ENCODE measurements at regions not wholly inside any gene's neighbourhood (a gene's known extent, or its start where the extent isn't known, plus 50 kb on each side); places are given as distances from the start of the nearest gene placed in this dataset.

DNA sequence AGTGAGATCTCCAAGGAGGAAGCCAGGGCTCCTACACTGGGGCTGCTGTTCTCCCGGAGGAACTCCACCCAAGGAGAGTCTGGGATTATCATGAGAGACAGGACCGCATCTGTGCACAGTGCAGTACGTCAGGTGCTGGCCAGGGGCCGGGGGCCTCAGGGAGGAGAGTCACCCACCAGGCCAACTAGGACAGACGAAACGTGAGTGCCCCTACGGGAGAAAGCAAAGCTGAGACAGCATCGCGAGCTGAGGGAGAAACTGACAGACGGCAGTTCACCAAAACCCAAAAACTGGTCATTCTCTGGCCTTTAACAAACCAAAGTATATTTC, 273.4 kb downstream of the BRD1 start:
- DNase-seq (ENCODE audit: low read depth in 2 of 3, low spot score in 2 of 3), result no peak

DNA sequence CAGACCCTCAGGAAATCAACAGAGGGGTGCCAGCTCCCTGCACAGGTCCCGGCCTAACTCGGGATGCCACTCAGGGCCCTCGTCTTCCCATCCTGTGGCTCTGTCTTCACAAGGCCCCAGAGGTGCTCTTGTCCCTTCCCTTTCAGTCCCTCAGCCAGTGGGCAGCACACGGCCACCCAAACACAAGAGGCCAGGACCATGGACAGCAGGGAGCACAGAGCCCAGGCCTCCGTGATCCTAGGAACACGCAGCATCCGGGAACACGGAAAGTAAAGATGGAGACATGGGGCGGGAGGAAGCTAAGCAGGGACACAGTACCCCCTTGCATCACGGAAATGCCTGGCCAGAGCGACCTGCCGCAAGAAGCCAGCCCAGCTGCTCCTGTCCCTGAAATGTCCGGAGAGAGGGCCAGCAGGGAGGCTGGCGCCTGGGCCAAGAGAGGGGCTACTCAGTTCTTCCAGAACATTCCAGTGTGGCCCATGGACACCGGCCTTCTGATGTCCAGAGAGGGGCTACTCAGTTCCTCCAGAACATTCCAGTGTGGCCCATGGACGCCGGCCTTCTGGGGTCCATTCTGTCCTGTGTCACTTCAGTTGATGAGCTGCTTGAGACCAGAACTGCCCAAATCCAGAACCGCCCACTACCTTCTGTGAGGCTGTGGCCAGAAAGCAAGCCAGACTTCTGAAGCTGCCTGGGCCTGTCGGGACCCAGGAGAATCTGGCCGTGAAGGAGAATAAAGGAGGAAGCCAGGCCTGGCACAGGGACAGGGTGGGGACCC, 274.0 kb downstream of the BRD1 start:
- DNase-seq (ENCODE audit: low read depth in 2 of 3, low spot score in 2 of 3), result no peak

DNA sequence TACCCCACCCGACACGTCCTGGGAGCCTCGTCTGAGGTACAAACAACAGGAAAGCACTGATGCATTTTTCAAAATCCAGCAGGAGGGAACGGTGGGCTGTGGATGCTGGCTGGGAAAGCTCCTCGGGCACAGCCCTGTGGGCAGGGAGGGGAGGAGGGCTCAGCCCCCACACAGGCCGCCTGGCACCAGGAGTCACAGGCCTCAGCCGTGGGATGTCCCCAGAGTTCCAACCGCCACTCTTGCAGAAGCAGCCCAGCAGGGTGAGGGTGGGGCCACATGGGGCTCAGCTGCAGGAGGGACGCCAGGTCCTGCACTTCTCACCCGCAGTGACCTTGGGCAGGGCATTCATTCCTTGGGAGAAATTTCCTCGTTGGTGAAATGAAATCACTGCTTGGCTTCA, 274.6 kb downstream of the BRD1 start:
- DNase-seq (ENCODE audit: low read depth in 2 of 3, low spot score in 2 of 3), result no peak

DNA sequence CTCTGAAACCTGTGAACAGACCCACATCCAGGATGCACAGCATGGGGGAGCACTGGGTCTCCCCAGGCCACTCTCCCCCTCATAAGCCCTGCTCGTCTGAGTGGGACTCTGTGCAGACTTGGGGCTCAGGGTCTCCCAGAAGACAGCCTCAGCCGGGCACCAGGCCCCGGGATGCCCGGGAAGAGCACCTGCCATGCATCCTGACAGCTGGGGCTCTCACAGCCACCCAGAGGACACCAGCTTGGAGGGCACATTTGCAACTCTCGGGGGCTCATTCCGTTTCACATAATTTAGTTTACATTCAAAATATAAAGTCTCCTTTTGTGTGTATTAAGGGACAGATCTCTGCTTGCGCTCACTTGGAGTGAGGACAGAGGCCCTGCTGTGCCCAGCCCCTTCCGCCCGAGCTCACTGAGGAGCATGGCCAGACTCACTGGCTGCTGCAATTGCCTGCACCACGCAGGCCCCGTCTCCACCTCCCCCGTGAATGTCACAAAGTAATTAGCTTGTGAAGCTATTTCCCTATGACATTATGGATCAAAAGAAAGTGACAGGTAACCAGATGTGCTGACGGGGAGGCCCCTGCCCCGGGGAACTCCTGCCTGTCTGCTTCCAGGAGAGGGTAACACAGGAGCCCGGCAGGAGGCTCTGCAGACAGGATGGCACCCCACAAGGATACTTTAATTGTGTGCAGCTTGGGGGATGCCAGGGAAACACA, 275.6 kb downstream of the BRD1 start:
- no peak for DNase-seq (ENCODE audit: low read depth in 2 of 3, low spot score in 2 of 3)

DNA sequence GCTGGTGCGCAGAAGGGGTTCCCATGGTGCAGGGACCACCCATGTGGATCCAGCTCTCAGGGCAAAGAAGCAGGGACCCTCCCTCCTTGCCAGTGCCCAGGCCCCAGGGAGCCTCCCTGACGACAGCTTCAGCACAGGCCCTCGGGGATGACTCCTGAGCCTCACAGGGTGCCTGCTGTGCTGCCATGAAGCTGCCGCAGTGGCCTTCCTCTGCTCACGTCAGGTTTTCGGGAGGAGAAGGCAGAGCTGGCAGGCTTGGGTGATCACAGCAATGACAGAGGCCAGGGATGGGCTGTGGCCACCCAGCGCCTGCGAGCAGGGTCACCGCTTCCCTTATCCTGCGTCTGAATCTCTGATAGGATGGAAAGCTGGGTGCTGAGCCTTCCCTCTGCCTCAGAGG, 276.2 kb downstream of the BRD1 start:
- DNase-seq (ENCODE audit: low read depth in 2 of 3, low spot score in 2 of 3), result no peak

DNA sequence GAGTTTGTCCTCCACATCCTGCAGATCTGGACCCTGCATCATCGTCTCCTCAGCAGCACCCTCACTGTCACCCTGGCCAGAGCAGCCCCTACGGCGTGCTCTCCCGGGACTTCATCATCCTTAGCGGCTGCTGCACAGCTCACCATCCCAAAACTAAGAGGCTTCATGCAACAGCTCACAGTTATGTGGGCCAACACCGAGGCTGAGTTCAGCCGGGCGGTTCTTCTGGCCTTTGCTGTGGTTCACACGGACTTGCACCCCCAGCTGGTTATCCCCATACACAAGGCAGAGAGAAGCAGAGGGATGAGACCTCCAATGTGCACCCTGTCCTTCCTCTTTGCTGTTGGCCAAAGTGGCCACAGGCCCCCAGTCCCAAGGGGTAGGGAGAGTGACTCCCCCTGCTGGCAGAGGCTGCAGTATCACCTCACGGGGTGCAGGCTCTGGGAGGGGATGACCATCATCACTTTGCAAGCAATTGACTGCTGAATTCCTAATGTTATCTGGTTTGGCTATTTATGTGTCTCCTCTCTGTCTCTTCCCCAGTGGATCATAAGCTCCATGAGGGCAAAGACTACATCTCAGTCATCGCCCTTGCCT, 276.8 kb downstream of the BRD1 start:
- DNase-seq (ENCODE audit: low read depth in 2 of 3, low spot score in 2 of 3), result no peak

DNA sequence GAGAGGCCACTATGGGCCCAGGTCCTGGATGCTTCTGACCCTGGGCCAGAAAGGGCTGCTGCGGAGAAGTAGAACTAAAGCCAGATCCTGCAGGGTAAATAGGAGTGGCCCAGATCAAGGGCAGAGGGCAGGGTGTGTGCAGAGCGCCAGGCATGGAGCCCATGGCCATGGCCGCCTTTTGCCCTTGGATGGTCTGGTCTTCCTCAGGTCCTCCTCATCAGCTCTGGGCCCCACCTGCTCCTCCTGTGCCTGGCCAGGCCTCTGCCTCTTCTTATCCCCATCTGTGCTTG, 277.6 kb downstream of the BRD1 start:
- DNase-seq (ENCODE audit: low read depth in 2 of 3, low spot score in 2 of 3), result no peak

DNA sequence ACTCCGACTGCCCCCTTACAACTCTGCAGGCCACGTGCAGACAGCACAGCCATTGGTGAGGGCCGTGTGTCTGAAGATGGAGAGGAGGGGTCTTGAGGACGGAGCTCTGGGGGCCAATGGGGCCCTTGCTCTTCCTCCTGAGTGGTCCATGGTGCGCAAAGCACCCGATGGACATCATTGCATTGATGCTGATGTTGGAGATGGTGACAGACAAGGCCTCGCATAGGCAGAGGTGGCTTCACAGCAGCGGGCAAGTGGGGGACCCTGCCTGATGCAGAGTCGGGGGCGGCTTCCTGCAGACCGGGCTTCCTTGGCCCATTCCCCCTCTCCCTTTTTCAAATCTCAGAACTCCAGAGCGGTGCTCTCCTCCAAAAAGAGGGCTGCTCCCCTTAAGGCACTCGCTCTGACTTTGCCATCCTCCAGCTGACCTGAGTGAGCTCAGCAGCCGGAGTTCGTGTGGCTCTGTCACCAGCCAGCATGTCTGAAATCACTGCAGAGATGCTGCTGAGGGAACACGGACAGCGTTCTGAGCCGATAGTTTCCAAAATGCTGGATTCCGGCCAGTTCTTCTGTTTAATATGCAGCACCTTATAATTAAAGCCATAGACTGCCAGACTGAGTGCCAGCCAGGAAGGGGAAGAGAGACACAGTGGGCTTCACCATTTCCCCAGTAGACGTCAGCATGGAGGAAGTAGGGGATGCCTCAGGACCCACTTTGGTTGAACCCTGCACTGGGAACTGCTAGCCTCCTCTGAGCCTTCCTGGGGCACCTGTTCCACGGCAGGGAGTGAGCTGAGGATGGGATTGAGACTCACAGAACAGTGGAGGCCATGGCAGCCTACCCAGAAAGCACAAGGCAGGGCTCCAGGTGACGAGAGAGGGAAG, 278.2 kb downstream of the BRD1 start:
- no peak for DNase-seq (ENCODE audit: low read depth in 2 of 3, low spot score in 2 of 3)

DNA sequence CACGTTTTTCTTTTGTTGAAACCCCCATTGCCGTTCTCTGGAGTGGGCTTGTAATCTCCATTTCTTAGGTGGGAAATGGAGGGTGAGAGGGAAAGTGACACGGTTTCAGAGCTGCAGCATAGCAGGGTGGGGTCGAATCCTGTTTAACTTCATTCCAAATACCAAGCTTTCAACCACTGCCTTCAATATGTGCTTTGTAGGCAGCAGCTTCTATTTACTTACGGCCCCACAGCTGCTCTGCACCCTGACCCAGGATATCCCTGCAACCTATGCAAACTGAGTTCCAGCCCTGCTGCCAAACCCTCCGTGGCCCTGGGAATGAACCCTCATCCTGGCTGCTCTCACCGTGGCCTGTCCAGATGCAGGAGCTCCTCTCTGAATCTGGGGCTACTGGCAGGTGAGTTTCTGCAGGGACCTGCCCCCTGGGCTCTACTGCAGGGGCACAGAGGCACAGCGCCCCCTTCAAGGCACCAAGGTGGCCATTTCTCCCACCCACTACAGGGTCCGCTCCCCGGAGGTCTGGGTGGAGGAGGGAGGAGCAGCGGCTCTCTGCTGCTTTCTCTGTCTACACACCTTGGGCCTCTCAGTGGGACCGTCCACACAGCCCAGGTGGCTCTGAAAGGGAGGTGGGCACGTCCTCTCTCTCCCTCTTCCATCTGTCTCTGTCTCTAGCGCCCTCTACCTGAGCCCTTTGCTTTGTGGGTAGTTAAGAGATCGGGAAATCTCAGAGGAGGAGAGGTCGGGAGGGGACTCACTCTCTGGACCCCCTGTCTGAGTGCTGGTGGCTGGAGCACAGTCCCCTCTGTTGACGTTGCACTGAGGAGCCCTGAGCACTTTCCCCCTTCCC, 279.1 kb downstream of the BRD1 start:
- DNase-seq (ENCODE audit: low read depth in 2 of 3, low spot score in 2 of 3), result no peak

DNA sequence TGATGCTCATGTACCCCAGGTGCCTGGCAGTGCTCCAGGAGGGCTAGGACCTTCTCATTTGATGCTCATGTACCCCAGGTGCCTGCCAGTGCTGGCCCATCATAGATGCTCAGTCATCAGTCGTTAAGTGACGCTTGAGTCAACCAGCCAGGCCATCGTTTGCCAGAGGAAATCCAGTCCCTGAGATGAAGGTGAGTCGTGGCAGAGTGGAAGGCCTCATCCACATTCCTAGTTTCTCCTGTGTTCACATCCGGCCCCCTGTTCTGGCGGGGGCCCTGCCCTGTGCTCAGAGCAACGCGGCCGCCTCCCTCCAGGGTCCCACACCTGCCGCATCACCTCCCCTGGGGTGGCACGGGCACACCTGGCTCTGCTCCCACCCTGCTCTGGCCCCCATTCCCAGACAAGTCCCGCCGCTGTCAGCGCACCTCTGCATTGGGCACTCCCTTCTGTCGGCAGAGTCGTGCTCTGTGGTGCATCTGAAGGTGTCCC, 279.9 kb downstream of the BRD1 start:
- DNase-seq (ENCODE audit: low read depth in 2 of 3, low spot score in 2 of 3), result no peak

DNA sequence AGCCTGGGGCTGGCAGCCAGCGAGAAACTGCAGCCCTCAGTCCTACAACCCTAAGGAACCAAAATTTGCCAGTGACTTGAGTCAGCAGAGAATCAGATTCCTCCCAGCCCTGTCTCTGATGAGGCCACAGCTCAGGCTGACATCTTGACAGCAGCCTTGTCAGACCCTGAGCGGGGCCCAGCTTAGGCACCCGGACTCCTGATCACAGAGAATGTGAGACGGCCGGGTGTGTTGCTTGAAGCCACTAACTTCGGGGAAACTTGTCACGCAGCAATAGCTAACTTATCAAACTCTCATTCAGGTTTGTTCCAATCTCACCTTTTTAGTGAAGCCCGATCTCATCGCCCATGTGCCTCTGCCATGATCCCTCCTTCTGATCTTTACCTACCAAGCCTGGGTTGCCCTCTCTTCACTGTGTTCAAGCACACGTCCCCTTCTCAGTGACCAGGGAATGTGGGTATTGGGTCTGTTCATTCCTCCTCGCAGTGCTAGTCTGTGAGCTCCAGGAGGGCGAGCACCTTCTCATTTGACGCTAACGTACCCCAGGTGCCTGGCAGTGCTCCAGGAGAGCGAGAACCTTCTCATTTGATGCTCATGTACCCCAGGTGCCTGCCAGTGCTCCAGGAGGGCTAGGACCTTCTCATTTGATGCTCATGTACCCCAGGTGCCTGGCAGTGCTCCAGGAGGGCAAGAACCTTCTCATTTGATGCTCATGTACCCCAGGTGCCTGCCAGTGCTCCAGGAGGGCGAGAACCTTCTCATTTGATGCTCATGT, 280.7 kb downstream of the BRD1 start:
- no peak for DNase-seq (ENCODE audit: low read depth in 2 of 3, low spot score in 2 of 3)

DNA sequence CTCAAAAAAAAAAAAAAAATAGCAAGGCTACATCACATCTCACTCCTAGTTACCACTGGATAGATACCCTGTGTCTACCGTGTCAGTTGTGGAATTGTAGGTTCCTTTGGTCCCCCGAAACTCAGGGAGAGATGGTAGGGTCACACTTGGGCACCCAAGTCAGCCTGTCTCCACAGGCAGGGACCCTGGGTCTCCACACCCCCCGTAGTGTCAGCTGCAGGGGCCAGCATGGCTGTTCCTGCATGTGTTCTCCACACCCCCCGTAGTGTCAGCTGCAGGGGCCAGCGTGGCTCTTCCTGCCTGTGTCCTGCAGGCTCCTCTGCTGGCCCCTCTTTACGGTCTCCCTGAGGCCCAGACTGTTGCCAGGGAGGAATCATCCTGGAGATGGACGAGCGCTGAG, 282.1 kb downstream of the BRD1 start:
- DNase-seq (ENCODE audit: low read depth in 2 of 3, low spot score in 2 of 3), result no peak

DNA sequence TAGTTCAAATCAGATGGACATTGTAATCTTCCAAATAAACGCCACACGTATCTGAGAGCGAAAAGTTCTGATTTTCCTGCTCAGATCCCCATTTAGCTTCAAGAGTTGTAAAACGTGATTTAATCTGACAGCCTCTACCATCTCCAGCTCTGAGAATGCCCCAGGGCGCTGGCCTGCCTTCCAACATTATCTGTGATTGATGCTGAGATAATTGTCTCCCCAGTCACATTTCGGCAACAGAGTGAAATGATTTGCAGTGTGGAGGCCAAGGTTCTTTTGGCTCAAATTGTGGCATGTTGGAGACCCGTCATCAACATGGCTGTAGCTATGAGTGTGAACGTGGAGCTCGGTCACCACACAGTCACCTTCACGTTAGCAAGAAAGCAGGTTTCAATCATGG, 283.4 kb downstream of the BRD1 start:
- no peak for DNase-seq (ENCODE audit: low read depth in 2 of 3, low spot score in 2 of 3)

DNA sequence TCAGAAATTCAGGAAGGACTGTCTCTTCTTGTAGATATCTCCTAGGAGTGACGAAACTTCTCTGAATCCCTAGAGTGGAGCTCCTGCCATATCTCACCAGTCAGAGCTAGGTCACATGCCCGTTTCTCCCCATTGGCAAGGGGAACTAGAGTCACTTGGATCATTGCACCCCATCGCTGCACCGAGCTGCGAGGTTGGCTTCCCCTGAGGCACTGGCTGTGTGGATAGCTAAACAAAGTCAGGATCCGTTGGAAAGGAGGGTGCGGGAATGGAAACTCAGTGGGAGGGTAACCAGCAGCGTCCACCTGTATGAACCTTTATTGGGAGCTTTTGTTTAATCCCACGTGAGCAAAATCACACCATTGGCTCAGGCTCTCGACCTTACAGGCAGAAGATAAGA, 283.8 kb downstream of the BRD1 start:
- no peak for DNase-seq (ENCODE audit: low read depth in 2 of 3, low spot score in 2 of 3)

DNA sequence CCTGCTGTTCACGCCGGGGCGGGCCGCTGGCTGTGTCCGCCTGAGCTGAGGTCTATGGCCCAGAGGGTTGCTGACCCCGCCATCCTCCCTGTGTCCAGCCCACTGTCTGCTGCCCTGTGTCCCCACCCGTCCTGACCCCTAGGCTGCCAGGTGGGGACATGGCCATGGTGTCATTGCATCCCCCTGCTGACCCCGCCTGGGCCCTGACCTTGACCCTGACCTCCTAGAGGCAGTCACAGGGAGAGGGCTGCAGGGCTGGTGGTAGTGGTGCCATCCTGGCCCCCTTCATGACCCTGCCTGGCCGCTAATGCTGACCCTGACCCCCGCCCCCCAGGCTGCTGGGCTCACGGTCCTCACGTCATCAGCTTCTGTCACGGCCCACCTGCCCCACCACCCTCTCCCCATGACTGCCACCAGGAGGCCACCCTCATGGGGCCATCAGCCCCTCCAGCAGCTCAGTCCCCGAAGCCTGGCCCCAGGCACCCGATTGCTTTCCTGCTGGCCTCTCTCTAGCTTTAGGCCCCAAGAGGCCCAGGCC, 285.9 kb downstream of the BRD1 start:
- DNase-seq (ENCODE audit: low read depth in 2 of 3, low spot score in 2 of 3), result no peak

DNA sequence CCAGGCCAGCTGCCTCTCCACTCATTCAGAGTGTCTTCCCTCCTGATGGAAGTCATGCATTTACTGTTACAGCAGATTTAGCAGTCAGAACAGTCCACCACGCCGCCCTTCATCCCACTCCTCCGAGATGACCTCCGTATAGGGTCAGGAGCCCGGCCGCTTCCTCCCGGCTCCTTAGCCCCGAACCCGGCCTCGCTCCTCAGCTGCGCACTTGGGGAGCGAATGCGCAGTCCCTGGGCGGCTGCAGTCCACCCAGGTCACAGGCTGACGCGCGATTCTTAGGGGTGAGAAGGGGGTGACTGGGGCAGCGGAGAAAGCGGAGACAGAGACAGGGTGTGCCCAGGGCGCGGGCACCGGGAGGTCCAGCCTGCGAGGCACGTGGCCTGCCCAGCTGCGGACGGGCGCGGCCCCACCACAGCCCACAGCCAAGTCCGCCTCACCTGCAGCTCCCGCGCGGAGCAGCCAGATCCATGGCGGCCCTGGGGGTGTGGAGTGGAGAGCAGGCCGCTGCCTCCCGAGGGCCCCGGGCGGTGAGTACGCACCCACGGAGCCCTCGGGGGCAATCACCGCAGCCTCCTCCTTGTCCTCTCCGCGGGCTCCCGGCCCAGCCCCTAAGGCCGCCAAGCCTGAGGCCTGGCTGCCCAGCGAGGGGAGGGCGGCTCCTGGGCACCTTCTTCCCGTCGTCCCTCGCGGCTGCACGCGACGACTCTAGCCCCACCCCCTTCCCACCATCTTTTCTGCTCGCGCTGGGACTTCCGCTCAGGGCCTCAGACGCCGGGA, 286.6 kb downstream of the BRD1 start:
- no peak for DNase-seq (ENCODE audit: low read depth in 2 of 3, low spot score in 2 of 3)

DNA sequence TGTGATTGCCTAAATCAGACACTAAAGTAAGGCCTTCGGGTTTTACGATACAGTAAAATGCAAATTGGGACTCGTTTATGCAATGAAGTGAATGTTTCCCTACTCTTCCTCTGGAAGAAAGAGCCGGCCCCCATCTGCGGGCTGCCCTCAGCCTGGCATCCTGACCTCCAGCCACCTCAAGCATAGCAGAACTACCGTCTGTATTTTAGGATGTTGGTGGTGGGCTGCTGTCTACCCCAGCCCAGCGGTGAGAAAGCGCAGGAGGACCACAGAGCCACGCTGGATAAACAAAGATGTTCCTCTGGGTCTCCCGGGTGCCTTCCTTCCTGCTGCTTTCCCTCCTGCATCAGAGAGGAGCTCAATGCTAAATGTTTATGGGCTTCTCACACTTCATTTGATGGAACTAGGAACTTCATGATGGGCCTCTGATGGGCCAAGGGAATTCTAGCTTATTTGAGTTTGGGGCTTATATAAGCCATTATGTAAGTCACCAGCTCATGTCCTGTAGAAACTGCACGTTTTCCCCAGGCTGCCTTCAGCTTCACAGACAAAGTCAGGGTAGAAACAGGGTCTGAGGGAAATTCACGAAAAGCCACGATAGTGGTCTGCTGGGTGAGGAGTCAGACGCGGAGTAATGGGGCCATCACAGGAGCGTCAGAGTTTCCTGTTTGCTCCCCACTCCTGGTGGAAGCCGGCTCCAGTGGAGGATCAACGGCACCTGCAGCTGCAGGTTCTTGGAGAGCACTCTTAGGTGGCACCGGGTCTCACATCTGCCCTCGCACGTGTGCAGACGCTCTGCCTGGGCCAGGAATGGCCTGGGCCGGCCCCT, 287.4 kb downstream of the BRD1 start:
- DNase-seq (ENCODE audit: low read depth in 2 of 3, low spot score in 2 of 3), result no peak

DNA sequence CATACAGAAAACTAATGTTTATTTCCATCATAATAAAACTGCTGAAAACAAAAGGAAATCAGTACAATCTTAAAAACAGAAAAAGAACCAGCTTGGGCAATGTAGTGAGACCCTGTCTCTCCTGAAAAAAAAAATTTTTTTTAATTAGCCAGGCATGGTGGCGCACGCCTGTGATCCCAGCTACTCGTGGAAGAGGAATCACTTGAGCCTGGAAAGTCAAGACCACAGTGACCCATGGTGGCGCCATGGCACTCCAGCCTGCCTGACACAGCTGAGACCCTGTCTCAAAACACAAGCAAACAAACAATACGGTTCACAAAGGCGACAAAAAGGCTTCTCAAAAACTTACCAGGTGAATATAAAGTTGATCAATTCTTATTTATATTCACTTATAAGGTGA, 289.7 kb downstream of the BRD1 start:
- no peak for DNase-seq (ENCODE audit: low read depth in 2 of 3, low spot score in 2 of 3)

Measured in hematopoietic multipotent progenitor cell (in vitro differentiated cells).